HepG2 (cell line): ENCODE measurements at regions not wholly inside any gene's neighbourhood (a gene's known extent, or its start where the extent isn't known, plus 50 kb on each side); places are given as distances from the start of the nearest gene placed in this dataset.

ENCODE experiments used
- ATAC-seq: fragments of 200-7000 bp; cut with Tn5 transposase; 3 replicates; pipeline ENCODE4 v1.9.1; 2020; ENCODE audit warnings: mild to moderate bottlenecking, moderate library complexity
- BruUV-seq: library from RNA; stranded (reverse); fragments of 400-500 nt; replicated peaks from 2 replicates; lab custom pipeline; 2021; lab: Mats Ljungman, UMichigan
- CTCF ChIA-PET: fragments of 300-600 bp; formaldehyde crosslinking; extraction: SDS; loops from one replicate; lab custom pipeline; 2021; ENCODE audit warnings: low total read pairs, inconsistent platforms, low intra/inter-chr PET ratio; lab: Yijun Ruan, JAX
- POLR2A ChIA-PET: fragments of 350-600 bp; sonication (Branson Sonifier 250); formaldehyde crosslinking; loops from one replicate; lab custom pipeline; 2020; ENCODE audit warnings: antibody characterized with exemption, inconsistent platforms; lab: Yijun Ruan, JAX
- DNase-seq: peaks from one replicate; pipeline ENCODE4 v3.0.0-alpha.2; 2015; ENCODE audit warnings: low spot score
- FAIRE-seq: peaks from 3 replicates; lab custom pipeline; 2011; peaks lifted over from hg19 to GRCh38; lab: Jason Lieb, UNC
- H2AFZ ChIP-seq: one replicate; pipeline ENCODE4 v1.6.1; 2011; ENCODE audit warnings: low read length, inconsistent platforms
- H3K27ac ChIP-seq: fragments of 300-600 bp; 3 replicates; pipeline ENCODE4 v1.8.0; 2011; ENCODE audit warnings: mixed run types, mild to moderate bottlenecking, mixed read lengths, low read length, inconsistent platforms; ENCODE audit not compliant: insufficient read depth; ENCODE audit errors: extremely low read length
- H3K27me3 ChIP-seq, 2 experiments: fragments of 200-600 bp in 1 of 2; 2 replicates in 1 of 2; 3 replicates in 1 of 2; pipeline versions ENCODE4 v1.6.0 to v1.8.0; 2011; ENCODE audit warnings: low read length in 2 of 2, mild to moderate bottlenecking in 2 of 2, moderate library complexity in 2 of 2, inconsistent platforms in 1 of 2; ENCODE audit not compliant: insufficient read depth in 2 of 2, control insufficient read depth in 1 of 2
- H3K36me3 ChIP-seq, 2 experiments: fragments of 200-600 bp in 1 of 2; replicated peaks in 1 of 2; 2 replicates in 1 of 2; 3 replicates in 1 of 2; pipeline versions ENCODE4 v1.5.1 to v1.8.0; 2011; ENCODE audit warnings: low read length in 2 of 2, inconsistent platforms in 1 of 2; ENCODE audit not compliant: insufficient read depth in 2 of 2, control insufficient read depth in 1 of 2
- H3K4me1 ChIP-seq: 2 replicates; pipeline ENCODE4 v1.5.1; 2012; ENCODE audit warnings: low read length, inconsistent platforms; ENCODE audit not compliant: insufficient read depth
- H3K4me2 ChIP-seq: 2 replicates; pipeline ENCODE4 v1.6.0; 2011; ENCODE audit warnings: low read depth, low read length, inconsistent platforms
- H3K4me3 ChIP-seq, 3 experiments: fragments of 200-600 bp in 1 of 3; sonication (generic), shearing (Covaris generic) in 1 of 3; replicated peaks in 1 of 3; 2 replicates each; pipeline ENCODE4 v1.5.1; 2011 to 2016; ENCODE audit warnings: low read length in 3 of 3, inconsistent platforms in 2 of 3, low read depth in 2 of 3, mild to moderate bottlenecking in 2 of 3, control low read depth in 1 of 3, mixed read lengths in 1 of 3; ENCODE audit not compliant: insufficient read depth in 1 of 3
- H3K79me2 ChIP-seq: one replicate; pipeline ENCODE4 v1.6.1; 2011; ENCODE audit warnings: low read length, inconsistent platforms; ENCODE audit not compliant: insufficient read depth
- H3K9ac ChIP-seq: 2 replicates; pipeline ENCODE4 v1.6.0; 2011; ENCODE audit warnings: mild to moderate bottlenecking, low read depth, low read length, inconsistent platforms; ENCODE audit not compliant: insufficient read depth
- H3K9me3 ChIP-seq: 2 replicates; pipeline ENCODE4 v1.5.1; 2012; ENCODE audit warnings: mild to moderate bottlenecking, low read length
- H4K20me1 ChIP-seq: 2 replicates; pipeline ENCODE4 v1.6.0; 2011; ENCODE audit warnings: inconsistent platforms, mild to moderate bottlenecking, low read length, moderate library complexity; ENCODE audit not compliant: insufficient read depth
- CC2D1A ChIP-seq: sonication (generic); formaldehyde crosslinking; IDR thresholded peaks from 2 replicates; pipeline ENCODE4 v1.8.1; 2023; ENCODE audit warnings: mild to moderate bottlenecking, missing genetic modification reagents
- MIER3 ChIP-seq: IDR thresholded peaks from 2 replicates; pipeline ENCODE4 v1.6.1; 2016; ENCODE audit warnings: missing compliant biosample characterization, borderline replicate concordance
- PAX8 ChIP-seq: sonication (generic); formaldehyde crosslinking; IDR thresholded peaks from 2 replicates; pipeline ENCODE4 v1.8.0; 2022; ENCODE audit warnings: mild to moderate bottlenecking, missing genetic modification reagents, borderline replicate concordance
- RBFOX2 ChIP-seq: fragments of 200-400 bp; formaldehyde crosslinking; IDR thresholded peaks from 2 replicates; pipeline ENCODE4 v1.6.1; 2017; ENCODE audit warnings: low read depth, mild to moderate bottlenecking, low read length
- TEF ChIP-seq: sonication (generic); formaldehyde crosslinking; IDR thresholded peaks from 2 replicates; pipeline ENCODE4 v1.5.0; 2020; ENCODE audit warnings: missing genetic modification reagents
- THAP9 ChIP-seq: sonication (generic); formaldehyde crosslinking; IDR thresholded peaks from 2 replicates; pipeline ENCODE4; 2020; ENCODE audit warnings: missing genetic modification reagents, mild to moderate bottlenecking, borderline replicate concordance
- TOPORS ChIP-seq: sonication (generic); formaldehyde crosslinking; IDR thresholded peaks from 2 replicates; pipeline ENCODE4 v1.8.0; 2023; ENCODE audit warnings: mild to moderate bottlenecking, missing genetic modification reagents
- TRIM22 ChIP-seq: fragments of 450-650 bp; IDR thresholded peaks from 2 replicates; pipeline ENCODE4 v1.6.1; 2017
- ZBTB43 ChIP-seq: sonication (generic); formaldehyde crosslinking; conservative IDR thresholded peaks from 2 replicates; pipeline ENCODE4 v1.4.0; 2020; ENCODE audit warnings: missing genetic modification reagents
- ZNF282 ChIP-seq: fragments of 450-650 bp; IDR thresholded peaks from 2 replicates; pipeline ENCODE4 v1.6.1; 2018; ENCODE audit not compliant: partially characterized antibody
- ZNF33B ChIP-seq: sonication (generic); formaldehyde crosslinking; IDR thresholded peaks from 2 replicates; pipeline ENCODE4 v1.5.1; 2020; ENCODE audit warnings: mild to moderate bottlenecking, missing genetic modification reagents
- ZNF383 ChIP-seq: sonication (generic); formaldehyde crosslinking; IDR thresholded peaks from 2 replicates; pipeline ENCODE4 v1.4.0; 2020; ENCODE audit warnings: missing genetic modification reagents, mild to moderate bottlenecking, borderline replicate concordance
- ZNF460 ChIP-seq: sonication (generic); formaldehyde crosslinking; IDR thresholded peaks from 2 replicates; pipeline ENCODE4 v1.5.1; 2020; ENCODE audit warnings: missing genetic modification reagents, mild to moderate bottlenecking, borderline replicate concordance
- ZNF580 ChIP-seq: IDR thresholded peaks from 2 replicates; pipeline ENCODE4 v1.6.1; 2016; ENCODE audit warnings: low read depth, borderline replicate concordance
- WGBS: methylation state at CpG from one replicate; pipeline ENCODE4 v1.1.6; 2017; ENCODE audit warnings: low lambda C conversion rate; 5-methylcytosine and 5-hydroxymethylcytosine counted together
- in situ Hi-C: cut with HindIII; loops from 2 replicates; pipeline ENCODE4 v1.10.0; 2017; ENCODE audit warnings: low pct_unique_long_range_greater_than_20kb; ENCODE audit not compliant: extremely low pct_ligation_motif_present
- intact Hi-C: fragments of 100-400 bp; cut with micrococcal nuclease; formaldehyde crosslinking; loops from one replicate; pipeline ENCODE4 v1.10.0; 2022; ENCODE audit not compliant: unreplicated experiment

- no peak for DNase-seq
- WGBS, result 0% methylated on average over 2 of the region's 3 CpGs
- no peak overlapping the region for H3K9ac ChIP-seq
- no peak for TF ChIP-seq TRIM22
- TF ChIP-seq ZBTB43 (CRISPR knock-in tag), result no peak
- TF ChIP-seq ZNF460 (CRISPR knock-in tag), result no peak
- TF ChIP-seq ZNF33B (CRISPR knock-in tag), result no peak
- no peak for TF ChIP-seq TEF
- TF ChIP-seq TOPORS (CRISPR knock-in tag), result no peak
- TF ChIP-seq MIER3 (CRISPR knock-in tag), result no peak
- TF ChIP-seq PAX8, result no peak
- TF ChIP-seq CC2D1A (CRISPR knock-in tag), result no peak
- TF ChIP-seq ZNF282, result no peak
- no peak for TF ChIP-seq ZNF383
- no peak for TF ChIP-seq ZNF580 (CRISPR knock-in tag)
- TF ChIP-seq THAP9 (CRISPR knock-in tag), result no peak
- TF ChIP-seq RBFOX2, result no peak
- no peak overlapping the region for H3K27ac ChIP-seq
- no peak overlapping the region for H2AFZ ChIP-seq
- ATAC-seq, result no peak
- no peaks in the 10 kb centered on the region for H3K36me3 ChIP-seq
- no peaks in the 10 kb centered on the region for H3K9me3 ChIP-seq
- no peaks in the 10 kb centered on the region for H3K27me3 ChIP-seq
- POLR2A ChIA-PET, result no interaction called here
- no peaks in the 10 kb centered on the region for H3K79me2 ChIP-seq
- no peaks in the 10 kb centered on the region for H4K20me1 ChIP-seq
- CTCF ChIA-PET, result no interaction called here
- intact Hi-C loops, result no loop called here
- no TSS peak for BruUV-seq
- H3K4me2 ChIP-seq, result no peak overlapping the region
- H3K4me3 ChIP-seq, result no peak overlapping the region
- H3K4me1 ChIP-seq, result no peaks in the 10 kb centered on the region
- in situ Hi-C loops, result no loop called here
- FAIRE-seq, result no peak
Observed at GRCh38 chr9:73380411-73380810, 228.7 kb downstream of the ANXA1 start.
